GDM1 (cell line): ENCODE measurements at regions not wholly inside any gene's neighbourhood (a gene's known extent, or its start where the extent isn't known, plus 50 kb on each side); places are given as distances from the start of the nearest gene placed in this dataset.

Source experiments
- DNase-seq: peaks from one replicate; lab custom pipeline; 2025; lab: John Stamatoyannopoulos, UW

DNA sequence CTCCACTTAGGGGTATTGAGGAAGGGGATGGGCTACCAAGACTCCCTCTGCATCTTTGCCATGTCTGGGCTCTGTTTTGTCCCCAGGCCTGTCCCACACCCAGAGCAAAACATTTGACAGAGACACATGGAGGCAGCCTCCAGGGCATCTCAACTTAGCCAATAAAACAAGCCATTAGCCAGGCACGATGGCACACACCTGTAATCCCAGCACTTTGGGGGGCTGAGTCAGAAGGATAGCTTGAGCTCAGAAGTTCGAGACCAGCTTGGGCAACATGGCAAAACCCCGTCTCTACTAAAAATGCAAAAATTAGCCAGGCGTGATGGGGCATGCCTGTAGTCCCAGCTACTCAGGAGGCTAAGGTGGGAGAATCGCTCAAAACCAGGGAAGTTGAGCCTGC is 120.3 kb upstream of the IPO9 start:
- no peak for DNase-seq

DNA sequence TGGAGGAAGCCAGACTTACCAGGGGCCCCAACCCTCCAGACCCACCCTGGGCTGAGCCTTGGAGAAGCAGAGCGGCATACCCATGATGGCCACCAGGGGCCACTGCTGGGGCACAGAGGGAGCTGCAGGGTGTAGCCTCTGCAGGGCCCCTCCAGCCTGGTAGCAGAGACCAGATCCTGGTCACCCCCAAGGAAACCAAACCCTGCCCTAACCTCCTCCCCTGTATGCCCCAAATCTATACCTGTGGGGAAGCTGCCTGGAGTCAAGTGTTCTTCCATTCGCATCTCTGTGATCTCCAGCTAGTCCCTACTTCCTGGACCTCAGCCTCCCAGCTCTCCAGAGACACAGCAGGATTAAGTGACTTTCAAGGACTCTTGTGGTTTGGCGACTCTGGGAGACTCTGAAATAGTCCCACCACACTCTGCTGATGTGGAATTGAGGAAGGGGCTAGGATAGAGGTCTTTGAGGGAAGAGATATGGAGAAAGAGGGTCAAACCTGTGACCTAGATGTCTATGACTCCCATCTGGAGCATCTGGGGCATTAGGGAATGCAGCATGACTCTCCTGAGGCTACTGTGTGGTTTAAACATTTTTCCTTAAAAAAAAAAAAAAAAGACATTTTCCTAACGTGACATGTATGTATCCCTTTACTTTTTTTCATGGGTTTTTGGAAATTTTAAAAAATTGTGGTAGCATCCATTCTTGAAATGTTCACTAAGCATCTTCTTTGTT is 119.2 kb upstream of the IPO9 start:
- DNase-seq: peak; percentile 35

DNA sequence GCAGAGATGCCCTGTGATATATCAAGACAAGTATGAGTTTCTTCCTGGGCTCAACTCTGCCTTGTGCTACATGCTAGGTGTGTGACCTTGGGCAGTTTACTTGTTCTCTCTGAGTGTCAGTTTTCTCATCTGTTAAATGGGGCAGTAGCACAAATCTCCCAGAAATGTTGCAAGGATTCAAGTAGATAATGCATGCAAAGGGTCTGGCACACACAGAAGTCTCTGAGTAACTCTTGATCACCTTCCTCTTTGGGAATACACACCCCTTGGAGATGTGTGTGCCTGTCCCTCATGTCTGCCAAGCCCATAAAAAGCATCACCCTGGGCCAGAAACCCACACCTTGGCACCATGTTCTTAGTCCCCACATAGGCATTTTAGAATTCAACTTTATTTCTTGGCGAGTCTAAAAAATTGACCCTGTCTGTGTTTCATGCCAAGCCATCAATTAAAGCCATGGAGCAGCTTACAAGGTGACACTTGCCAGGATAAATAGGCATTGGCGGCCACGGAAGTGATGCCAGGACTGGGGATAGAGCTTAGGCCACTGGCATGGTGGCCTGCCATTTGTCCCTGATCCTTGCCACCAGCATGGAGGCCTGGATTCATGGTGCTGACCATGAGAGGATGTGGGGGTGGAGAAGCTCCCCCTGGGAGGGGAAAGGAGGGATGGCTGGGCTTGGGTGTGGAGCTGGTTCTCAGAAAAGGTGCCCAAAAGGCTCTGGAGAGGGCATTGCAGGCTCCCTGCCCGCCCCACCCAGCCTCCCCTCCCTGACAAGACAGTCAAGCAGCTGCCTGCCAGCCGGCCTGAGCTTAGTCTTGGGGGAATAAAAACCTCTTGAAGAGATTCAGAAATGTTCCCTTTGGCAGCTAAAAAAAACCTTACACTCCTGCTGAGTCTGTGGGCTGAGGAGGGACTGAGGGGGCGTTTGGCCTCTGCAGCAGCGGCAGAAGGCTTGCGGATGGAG is 118.0 kb upstream of the IPO9 start:
- no peak for DNase-seq

DNA sequence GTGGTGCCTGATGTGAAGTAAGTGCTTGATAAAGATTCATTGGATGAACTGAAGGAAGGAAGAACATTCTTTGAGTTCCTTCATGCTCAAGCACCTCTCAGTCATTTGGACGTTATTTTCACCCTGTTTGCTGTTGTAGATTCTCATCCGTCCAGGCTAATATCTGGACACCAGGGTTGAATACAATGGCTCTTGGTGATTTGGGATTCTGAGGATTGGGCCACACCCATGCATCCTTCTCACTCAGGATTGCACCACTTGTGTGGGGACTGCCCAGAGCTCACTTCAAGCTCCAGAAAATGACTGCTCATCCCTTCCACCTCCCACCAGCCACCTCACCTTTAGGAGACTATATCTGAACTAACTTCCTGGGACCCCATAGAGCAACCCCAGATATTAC is 117.1 kb upstream of the IPO9 start:
- DNase-seq: no peak

DNA sequence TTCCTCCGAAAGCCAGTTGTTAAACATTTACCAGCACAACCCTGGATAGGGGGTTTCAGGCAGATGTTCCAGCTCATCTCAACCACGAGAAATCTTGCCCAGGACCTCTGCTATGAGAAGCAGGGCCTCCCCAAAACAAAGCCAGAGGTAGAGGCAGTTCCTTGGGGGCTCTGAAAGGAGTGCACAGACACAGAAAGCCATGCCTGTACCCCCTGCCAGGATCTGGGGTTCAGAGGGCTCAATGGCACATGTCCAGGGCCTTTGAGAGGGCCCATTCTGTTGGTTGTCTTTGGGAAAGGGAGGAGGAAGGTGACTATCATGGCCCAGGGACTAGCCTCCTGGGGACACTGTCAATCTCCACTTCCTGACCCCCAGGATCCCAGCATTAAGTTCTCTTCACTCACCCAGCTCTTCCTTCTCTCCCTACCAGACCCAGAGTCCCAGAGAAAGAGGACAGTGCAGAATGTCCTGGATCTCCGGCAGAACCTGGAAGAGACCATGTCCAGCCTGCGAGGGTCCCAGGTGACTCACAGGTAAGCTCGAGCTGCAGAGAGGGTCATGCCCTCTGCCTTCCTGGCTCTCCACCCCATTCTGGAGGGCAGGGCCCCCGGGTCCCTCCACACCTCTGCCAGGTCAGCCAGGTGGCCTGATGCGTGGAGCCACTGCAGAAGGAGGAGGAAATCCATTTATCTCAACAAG is 116.4 kb upstream of the IPO9 start:
- DNase-seq: no peak

DNA sequence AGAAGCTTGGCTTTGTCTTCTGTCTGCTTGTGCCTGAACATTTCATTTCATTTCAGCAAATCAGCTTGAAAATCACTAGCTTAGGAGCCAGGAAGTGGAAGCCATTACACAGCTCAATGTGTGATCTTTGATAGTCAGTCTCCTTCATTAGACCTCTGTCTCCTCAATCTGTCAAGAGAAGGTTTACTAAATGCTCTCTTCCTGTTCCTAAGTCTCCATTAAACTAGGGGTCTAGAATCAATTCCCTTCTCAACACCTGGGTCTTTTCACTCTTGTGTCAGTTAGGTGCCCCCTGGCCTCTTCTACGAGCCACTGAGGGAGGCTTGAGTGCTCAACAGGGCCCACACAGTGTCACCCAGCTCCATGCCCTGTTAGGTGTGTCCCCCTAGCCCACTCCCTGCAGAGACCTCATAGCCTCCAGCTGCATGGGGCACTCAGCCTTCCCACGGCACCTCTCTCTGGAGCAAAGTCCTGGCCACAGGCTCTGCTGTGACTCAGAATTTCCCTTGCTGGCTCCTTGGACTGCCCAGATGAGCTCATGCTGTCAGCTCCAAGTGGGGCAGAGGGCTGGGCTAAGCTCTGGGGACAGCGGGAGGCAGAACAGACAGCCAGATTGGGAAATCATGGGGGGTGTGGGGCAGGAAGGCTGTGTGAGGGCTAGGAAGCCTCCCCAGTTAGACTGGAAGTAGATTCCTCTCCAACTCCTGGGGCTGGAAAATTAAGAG is 115.7 kb upstream of the IPO9 start:
- no peak for DNase-seq

DNA sequence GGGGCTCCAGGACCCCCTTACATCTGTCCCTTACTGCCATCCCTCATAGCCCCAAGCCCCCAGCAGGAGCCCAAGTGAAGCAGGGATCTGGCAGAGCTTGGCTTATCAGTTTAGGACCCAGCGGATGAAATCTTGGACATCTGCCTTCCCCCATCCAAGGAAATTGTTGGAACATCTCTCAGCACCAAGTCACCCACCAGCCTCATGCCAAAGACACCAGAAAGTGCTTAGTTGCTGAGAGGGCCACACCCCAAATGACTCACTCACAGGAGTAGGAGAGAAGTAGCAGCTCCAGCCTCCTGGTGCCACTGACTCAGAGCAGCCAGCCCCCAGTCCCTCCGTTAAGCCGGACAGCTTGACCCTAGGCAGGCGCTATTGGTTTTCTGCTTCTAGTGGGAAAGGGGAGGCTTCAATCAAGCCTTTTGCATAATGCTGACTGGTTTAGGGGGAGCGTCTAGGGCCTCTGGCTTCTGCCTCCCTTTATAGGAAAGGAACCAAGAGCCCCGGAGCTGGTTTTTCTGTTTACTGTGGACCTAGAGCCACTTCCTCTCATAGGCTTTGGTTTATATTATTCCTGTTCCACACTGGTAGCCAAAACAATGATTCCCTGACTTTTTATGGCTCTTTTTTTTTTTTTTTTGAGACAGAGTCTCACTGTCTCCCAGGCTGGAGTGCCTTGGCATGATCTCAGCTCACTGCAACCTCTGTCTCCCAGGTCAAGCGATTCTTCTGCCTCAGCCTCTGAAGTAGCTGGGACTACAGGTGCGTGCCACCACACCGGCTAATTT is 114.2 kb upstream of the IPO9 start:
- peak; percentile 36 for DNase-seq

DNA sequence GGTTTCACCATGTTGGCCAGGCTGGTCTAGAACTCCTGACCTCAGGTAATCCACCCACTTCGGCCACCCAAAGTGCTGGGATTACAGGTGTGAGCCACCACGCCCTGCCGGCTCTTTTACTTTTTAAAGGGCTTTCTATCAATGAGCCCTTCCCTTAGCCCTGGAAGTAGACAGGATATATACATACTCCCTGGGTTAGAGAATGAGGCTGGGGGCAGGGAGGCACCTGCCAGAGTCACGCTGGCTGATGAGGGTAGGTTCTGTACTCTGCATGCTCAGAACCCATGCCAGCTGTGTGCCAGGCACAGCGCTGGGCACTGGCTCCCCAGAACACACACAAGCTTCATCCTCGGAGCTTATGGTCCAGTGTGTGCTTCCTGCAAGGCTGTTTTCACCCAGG is 113.6 kb upstream of the IPO9 start:
- DNase-seq: no peak

DNA sequence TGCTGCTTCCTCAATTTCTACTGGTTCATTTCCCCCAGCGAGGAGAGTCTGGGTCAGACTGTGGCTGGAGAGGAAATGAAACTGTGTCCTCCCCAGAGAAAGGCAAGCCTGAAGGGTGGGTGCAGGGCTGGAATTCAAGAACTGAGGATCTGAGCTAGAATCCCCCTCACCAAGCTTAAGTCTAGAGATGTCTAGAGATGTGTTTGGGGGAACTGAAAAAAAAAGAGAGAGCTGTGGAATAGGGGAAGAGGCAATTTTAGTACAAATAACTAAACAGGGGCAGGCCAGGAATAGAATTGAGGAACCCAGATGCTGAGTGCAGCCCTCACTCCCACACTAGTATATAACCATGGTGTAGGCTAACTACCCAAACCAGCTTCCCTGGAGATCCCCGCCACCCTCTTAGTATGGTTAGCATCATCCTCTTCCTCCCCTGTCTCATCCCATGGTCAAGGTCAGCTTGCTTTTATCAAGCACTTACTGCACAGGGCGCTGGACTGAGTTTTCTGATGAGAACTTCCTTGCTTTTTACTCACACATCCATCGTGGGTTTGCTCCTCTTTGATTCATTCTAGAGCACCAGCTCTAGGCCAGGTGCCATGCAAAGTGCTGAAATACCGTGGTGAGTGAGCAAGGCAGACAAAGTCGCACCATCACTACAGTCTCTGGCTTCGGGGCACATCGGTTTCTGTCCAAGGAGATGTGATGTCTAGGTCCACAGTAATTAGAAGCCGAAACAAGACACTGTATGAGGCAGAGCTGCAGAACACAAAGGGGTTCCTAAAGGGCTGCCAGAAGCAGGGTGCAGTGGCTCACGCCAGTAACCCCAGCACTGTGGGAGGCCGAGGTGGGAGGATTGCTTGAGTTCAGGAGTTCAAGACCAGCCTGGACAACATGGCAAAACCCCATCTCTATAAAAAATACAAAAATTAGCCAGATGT is 112.9 kb upstream of the IPO9 start:
- peak; percentile 48 for DNase-seq

DNA sequence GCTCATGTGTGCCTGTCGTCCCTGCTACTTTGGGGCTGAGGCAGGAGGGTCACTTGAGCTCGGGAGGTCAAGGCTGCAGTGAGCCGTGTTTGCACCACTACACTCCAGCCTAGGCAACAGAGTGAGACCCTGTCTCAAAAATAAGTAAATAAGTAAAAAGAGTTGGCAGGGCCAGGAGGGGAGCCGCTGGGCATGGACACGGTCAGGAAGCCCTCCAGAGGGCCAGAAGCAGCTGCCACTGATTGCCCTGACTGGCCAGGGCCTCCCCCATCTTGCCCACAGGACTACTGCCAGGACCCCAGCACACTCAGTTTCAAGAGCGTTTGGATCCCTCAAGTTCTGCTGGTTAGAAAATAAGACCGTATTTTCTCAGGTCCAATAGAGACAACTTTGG is 112.2 kb upstream of the IPO9 start:
- no peak for DNase-seq

DNA sequence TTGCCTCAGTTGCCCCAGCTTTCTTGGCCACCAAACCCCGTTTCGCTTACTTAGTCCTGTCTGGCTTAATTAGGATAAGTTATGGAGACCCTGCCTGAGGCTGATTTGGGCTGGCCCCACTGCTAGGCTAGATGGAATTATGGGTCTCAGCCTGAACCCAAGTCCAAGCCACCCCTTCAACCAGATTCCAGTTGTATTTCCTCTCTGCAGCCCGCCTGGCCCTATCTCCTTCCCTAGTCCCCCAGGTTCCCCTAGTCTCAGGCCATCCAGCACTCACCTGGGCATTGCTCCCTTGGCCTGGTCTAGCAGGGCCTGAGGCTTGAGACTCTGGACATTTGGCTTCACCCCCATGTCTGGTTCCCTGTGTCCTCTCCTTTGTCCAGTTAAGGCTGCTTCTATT is 111.7 kb upstream of the IPO9 start:
- no peak for DNase-seq

DNA sequence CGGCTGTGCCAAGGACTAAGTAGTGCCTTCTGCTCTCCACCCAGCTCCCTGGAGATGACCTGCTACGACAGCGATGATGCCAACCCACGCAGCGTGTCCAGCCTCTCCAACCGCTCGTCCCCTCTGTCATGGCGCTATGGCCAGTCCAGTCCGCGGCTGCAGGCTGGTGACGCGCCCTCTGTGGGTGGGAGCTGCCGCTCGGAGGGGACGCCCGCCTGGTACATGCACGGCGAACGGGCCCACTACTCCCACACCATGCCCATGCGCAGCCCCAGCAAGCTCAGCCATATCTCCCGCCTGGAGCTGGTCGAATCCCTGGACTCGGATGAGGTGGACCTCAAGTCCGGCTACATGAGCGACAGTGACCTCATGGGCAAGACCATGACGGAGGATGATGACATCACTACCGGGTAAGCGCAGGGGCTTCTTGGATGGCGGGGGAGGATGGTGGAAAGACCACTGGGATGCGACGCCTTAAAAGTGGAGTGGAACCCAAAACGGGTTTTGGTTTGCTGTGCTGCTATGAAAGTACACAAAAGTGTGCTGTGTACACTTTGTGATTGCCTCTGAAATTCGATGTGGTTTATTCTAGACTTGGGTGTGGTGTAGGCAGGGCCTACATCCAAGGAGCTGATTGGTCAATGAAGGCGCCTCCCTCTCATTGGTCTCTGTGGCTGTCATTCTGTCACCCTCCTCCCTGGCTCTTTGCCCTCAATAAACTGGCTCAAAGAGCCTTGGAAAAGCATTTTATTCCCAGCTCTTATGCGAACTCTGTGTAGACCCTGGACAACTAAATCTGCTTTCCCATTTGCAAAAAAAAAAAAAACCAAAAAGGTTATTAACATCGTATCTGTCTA is 110.4 kb upstream of the IPO9 start:
- DNase-seq: no peak

DNA sequence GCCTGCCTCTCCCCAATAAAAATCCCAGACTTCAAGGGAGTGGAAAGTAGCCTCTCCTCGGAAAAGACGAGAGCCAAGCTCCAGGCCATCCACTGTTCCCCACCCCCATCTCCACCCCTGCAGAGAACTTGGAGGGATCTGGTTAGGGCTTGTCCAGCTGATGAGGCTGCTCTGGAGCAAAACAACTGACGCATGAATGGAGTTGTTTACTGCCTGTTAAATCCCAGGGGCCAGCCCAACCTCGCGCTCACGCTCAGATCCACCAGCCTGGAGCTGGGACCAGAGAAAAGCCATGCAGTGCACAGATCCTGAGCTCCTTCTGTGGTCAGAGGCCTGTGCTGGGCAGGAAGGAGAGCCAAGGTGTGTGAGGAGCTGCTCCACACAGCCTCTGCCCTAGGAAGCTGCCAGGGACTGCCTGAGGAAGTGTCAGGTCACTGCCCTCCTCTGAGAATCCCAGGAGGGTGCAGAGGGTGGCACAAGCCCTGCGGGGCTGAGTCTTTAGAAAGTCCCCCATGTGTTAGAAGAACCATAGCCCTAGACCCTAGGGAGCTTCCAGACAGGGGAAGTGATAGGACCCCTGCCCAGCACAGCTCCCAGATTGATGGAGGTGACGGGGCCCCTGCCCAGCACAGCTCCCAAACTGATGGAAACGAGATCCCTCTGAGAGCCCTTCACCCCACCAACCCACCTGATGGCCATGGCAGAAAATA is 109.0 kb upstream of the IPO9 start:
- no peak for DNase-seq

DNA sequence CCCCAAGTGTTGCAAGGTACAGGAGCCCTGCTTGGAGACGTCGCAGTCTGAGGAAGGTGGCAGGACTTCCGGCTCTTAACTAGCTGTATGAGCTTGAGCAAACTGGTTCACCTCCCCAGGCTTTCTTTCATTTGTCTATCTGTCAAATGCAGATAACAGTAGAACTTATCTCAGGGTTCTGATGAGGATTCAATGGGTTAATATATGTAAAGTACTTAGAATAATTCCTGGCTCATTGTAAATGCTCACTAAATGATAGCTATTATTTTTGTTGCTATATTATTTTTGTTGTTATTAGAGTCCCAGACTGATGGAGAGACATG is 108.5 kb upstream of the IPO9 start:
- no peak for DNase-seq

DNA sequence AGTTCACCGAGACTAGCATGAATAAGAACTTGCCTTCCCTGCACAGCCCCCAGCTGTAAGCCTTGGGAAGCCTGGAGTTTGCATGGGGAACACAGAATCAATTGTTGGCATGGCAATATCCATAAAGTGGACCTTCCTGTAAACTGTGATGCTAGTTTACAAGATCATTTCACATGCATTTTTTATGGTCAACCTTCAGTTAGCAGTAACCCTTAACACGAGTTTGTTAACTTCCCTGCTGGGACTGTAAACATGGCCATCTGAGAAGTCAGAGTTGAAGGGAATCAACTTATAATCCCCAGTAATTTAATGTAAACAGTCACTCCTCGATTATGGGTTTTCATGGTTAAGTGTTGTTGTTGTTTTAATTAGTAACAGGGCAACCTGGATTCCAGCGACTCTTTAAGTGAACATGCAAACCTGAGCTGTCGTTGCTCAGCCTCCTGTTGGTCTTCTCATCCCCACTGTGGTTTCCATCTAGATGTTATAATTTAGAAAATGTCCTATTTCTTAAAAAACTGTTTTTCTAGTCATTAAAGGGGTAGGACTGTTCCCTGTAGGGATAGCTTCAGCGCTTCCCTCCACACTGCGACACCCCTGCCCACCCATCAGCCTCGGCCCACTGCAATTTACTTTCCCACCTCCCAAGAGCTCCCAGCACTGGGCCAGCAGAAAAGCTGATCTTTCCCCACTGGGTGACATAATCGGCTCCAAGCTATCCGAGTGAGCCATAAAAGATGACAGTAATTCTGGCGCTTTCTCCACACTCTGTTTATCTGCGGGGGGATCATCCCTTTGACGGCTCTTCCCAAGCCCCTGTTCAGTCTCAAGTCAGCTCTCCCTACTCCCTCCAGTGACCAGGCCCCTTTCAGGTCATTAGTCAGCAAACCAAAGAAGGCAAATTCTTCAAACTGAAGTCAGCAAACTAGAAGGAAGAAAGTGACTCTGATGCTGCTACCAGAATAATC is 107.6 kb upstream of the IPO9 start:
- no peak for DNase-seq

DNA sequence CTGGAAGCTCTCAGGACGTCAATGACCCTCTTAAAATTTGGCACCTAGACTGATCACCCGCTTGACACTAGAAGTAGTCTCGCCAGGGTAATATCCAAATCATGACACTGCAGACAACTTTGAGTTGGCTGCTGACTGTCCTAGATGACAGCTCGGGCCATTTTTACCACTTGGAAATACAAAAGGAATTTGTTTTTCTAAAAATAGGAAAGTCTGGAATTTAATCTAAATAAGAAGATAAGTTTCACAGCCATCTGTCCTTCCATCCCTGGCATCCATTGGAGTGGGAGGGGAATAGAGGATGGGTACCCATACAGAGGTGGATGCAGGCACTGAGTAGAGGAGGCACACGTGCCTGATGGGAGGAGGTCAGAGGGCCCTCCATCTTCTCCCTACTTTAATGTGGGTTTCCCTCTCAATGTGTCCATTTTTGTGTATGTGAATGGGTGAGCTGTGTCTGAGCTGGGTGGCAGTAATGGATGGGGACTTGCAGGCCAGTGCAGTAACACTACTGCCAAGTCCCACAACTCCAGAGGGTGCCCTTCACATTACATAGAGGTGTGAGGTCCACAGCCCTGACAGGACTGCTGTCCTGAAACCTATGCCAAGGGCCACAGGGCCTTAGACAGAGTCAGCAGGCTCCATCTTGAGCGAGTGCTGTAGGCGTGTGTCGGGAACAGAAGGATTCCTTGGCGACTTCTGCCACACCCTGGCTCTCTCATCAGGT is 104.8 kb upstream of the IPO9 start:
- no peak for DNase-seq

DNA sequence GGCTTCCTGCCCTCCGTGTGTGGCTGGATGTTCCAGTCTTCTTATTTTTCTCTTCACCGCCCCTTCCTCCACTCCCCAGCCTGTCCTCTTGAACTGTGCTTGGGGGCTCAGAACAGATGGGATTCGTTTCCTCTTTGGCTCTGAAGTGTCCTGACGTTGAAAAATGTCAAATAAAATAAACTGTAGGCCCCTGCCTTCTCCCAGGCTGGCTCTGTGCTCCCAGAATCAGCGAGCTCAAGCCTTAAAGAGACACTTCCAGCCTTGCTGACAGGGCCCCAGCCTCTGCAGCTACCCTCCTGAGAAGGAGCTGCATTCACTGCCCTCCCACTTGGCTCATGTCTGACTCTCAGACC is 104.2 kb upstream of the IPO9 start:
- no peak for DNase-seq
